Stimulated activated naive B cell treated with anti-CD40 and anti-IgM and Interleukin-4, amounts not matched to agents 10 μg/mL and 1 μg/mL and 100 μg/mL, for 72 hours (primary cell): ENCODE measurements at regions not wholly inside any gene's neighbourhood (a gene's known extent, or its start where the extent isn't known, plus 50 kb on each side); places are given as distances from the start of the nearest gene placed in this dataset.
"Not testable (repeated sequence)": the region's sequence is repeated elsewhere in the genome, so short reads cannot be mapped to it uniquely, and the experiment has no call there.

Source experiments
- ATAC-seq, 2 donors: fragments of 150-1000 bp; cut with Tn5 transposase; replicated peaks; 2 replicates each; pipeline ENCODE4 v1.10.0; 2021; ENCODE audit warnings: moderate library complexity in 1 of 2
- DNase-seq: peaks from one replicate; pipeline ENCODE4 v3.0.0; 2021
- H3K27ac Mint-ChIP-seq: one replicate; pipeline ENCODE4 v1.8.0; 2022; ENCODE audit warnings: mild to moderate bottlenecking, mixed read lengths
- H3K27me3 Mint-ChIP-seq, 2 donors: one replicate each; pipeline ENCODE4 v1.8.0; 2022; ENCODE audit warnings: mixed read lengths in 2 of 2
- H3K36me3 Mint-ChIP-seq, 2 donors: one replicate each; pipeline ENCODE4 v1.8.0; 2022; ENCODE audit warnings: mixed read lengths in 2 of 2, mild to moderate bottlenecking in 1 of 2
- H3K4me1 Mint-ChIP-seq, 2 donors: one replicate each; pipeline ENCODE4 v1.8.0; 2022; ENCODE audit warnings: mixed read lengths in 2 of 2, mild to moderate bottlenecking in 1 of 2
- H3K4me3 Mint-ChIP-seq, 2 donors: one replicate each; pipeline ENCODE4 v1.8.0; 2022; ENCODE audit warnings: mild to moderate bottlenecking in 2 of 2, mixed read lengths in 2 of 2, moderate library complexity in 1 of 2
- H3K9me3 Mint-ChIP-seq, 2 donors: one replicate each; pipeline ENCODE4 v1.8.0; 2022; ENCODE audit warnings: mixed read lengths in 2 of 2, mild to moderate bottlenecking in 1 of 2

- Mint-ChIP-seq H3K9me3 (peaks cover 4 to 11% of the 10 kb centered on the region in 2 donors), H3K4me1 (no peaks in the 10 kb centered on the region), H3K4me3 (no peak overlapping the region), H3K36me3 (no peaks in the 10 kb centered on the region), H3K27me3 (no peaks in the 10 kb centered on the region), H3K27ac (no peak overlapping the region)
- DNase-seq (no peak), ATAC-seq (no peak)
These were observed 1070.7 kb downstream of the UQCRFS1 start for GRCh38 chr19:28142258-28142657.

GRCh38 chr19:28140201-28140600, 1072.8 kb downstream of the UQCRFS1 start:
- no peak overlapping the region for H3K27ac Mint-ChIP-seq
- no peaks in the 10 kb centered on the region for H3K4me1 Mint-ChIP-seq
- peaks cover 8 to 11% of the 10 kb centered on the region in 2 donors for H3K9me3 Mint-ChIP-seq
- ATAC-seq = no peak
- no peak for DNase-seq
- H3K27me3 Mint-ChIP-seq = no peaks in the 10 kb centered on the region
- no peaks in the 10 kb centered on the region for H3K36me3 Mint-ChIP-seq
- H3K4me3 Mint-ChIP-seq = no peak overlapping the region

- no peaks in the 10 kb centered on the region for H3K27me3 Mint-ChIP-seq
- DNase-seq (no peak), ATAC-seq (no peak)
- H3K4me1 Mint-ChIP-seq = no peaks in the 10 kb centered on the region
- H3K9me3 Mint-ChIP-seq = peaks cover 11 to 15% of the 10 kb centered on the region in 2 donors
- no peaks in the 10 kb centered on the region for H3K36me3 Mint-ChIP-seq
- H3K4me3 Mint-ChIP-seq = no peak overlapping the region
- no peak overlapping the region for H3K27ac Mint-ChIP-seq
These were observed 1075.2 kb downstream of the UQCRFS1 start for GRCh38 chr19:28137772-28138171.

GRCh38 chr19:28136796-28137195, 1076.2 kb downstream of the UQCRFS1 start:
- Mint-ChIP-seq H3K4me1 (no peaks in the 10 kb centered on the region), H3K36me3 (no peaks in the 10 kb centered on the region), H3K27me3 (no peaks in the 10 kb centered on the region), H3K27ac (no peak overlapping the region), H3K4me3 (no peak overlapping the region), H3K9me3 (peaks cover 10 to 12% of the 10 kb centered on the region in 2 donors)
- ATAC-seq (no peak), DNase-seq (no peak)

- Mint-ChIP-seq H3K9me3 (peaks cover 7 to 10% of the 10 kb centered on the region in 2 donors), H3K27me3 (no peaks in the 10 kb centered on the region), H3K4me1 (no peaks in the 10 kb centered on the region), H3K27ac (no peak overlapping the region), H3K4me3 (no peak overlapping the region), H3K36me3 (no peaks in the 10 kb centered on the region)
- DNase-seq = no peak
- no peak for ATAC-seq
These were observed 1077.1 kb downstream of the UQCRFS1 start for GRCh38 chr19:28135825-28136224.

GRCh38 chr19:28134311-28134710, 1078.6 kb downstream of the UQCRFS1 start:
- Mint-ChIP-seq H3K9me3 (peaks cover 4 to 8% of the 10 kb centered on the region in 2 donors), H3K36me3 (no peaks in the 10 kb centered on the region), H3K27me3 (no peaks in the 10 kb centered on the region), H3K27ac (no peak overlapping the region), H3K4me3 (no peak overlapping the region), H3K4me1 (no peaks in the 10 kb centered on the region)
- no peak for DNase-seq
- no peak for ATAC-seq

- not testable (repeated sequence) for H3K27me3 Mint-ChIP-seq, H3K9me3 Mint-ChIP-seq, H3K4me1 Mint-ChIP-seq, H3K36me3 Mint-ChIP-seq, DNase-seq, ATAC-seq, H3K27ac Mint-ChIP-seq, H3K4me3 Mint-ChIP-seq
These were observed 1082.1 kb downstream of the UQCRFS1 start for GRCh38 chr19:28130881-28131280.

- Mint-ChIP-seq H3K4me3 (no peak overlapping the region), H3K4me1 (no peaks in the 10 kb centered on the region), H3K36me3 (no peaks in the 10 kb centered on the region), H3K9me3 (peaks cover 3 to 4% of the 10 kb centered on the region in 2 donors), H3K27me3 (no peaks in the 10 kb centered on the region), H3K27ac (no peak overlapping the region)
- ATAC-seq = no peak
- no peak for DNase-seq
These were observed 1082.9 kb downstream of the UQCRFS1 start for GRCh38 chr19:28130066-28130511.

GRCh38 chr19:28128341-28128740, 1084.6 kb downstream of the UQCRFS1 start:
- Mint-ChIP-seq H3K4me3 (no peak overlapping the region), H3K4me1 (no peaks in the 10 kb centered on the region), H3K27ac (no peak overlapping the region), H3K9me3 (peaks cover 5 to 7% of the 10 kb centered on the region in 2 donors), H3K36me3 (no peaks in the 10 kb centered on the region), H3K27me3 (no peaks in the 10 kb centered on the region)
- DNase-seq = no peak
- ATAC-seq = no peak

- no peak for DNase-seq
- H3K27ac Mint-ChIP-seq = no peak overlapping the region
- H3K27me3 Mint-ChIP-seq = no peaks in the 10 kb centered on the region
- no peak overlapping the region for H3K4me3 Mint-ChIP-seq
- H3K4me1 Mint-ChIP-seq = no peaks in the 10 kb centered on the region
- peaks cover 2 to 4% of the 10 kb centered on the region in 2 donors for H3K9me3 Mint-ChIP-seq
- no peaks in the 10 kb centered on the region for H3K36me3 Mint-ChIP-seq
- ATAC-seq = no peak
These were observed 1086.6 kb downstream of the UQCRFS1 start for GRCh38 chr19:28126135-28126898.

GRCh38 chr19:28122734-28123133, 1090.2 kb downstream of the UQCRFS1 start:
- H3K4me1 Mint-ChIP-seq = no peaks in the 10 kb centered on the region
- ATAC-seq = no peak
- no peak for DNase-seq
- no peaks in the 10 kb centered on the region for H3K27me3 Mint-ChIP-seq
- no peaks in the 10 kb centered on the region for H3K36me3 Mint-ChIP-seq
- no peak overlapping the region for H3K27ac Mint-ChIP-seq
- no peak overlapping the region for H3K4me3 Mint-ChIP-seq
- H3K9me3 Mint-ChIP-seq = peaks cover 2 to 4% of the 10 kb centered on the region in 2 donors

GRCh38 chr19:28118235-28118634, 1094.7 kb downstream of the UQCRFS1 start:
- Mint-ChIP-seq H3K4me1 (no peaks in the 10 kb centered on the region), H3K9me3 (peaks cover 9 to 10% of the 10 kb centered on the region in 2 donors), H3K36me3 (no peaks in the 10 kb centered on the region), H3K4me3 (no peak overlapping the region), H3K27me3 (no peaks in the 10 kb centered on the region), H3K27ac (no peak overlapping the region)
- ATAC-seq (no peak), DNase-seq (no peak)

- H3K27me3 Mint-ChIP-seq = no peaks in the 10 kb centered on the region
- H3K4me3 Mint-ChIP-seq = no peak overlapping the region
- no peak for ATAC-seq
- peaks cover 10% of the 10 kb centered on the region in 2 donors for H3K9me3 Mint-ChIP-seq
- DNase-seq = no peak
- H3K27ac Mint-ChIP-seq = no peak overlapping the region
- no peaks in the 10 kb centered on the region for H3K4me1 Mint-ChIP-seq
- no peaks in the 10 kb centered on the region for H3K36me3 Mint-ChIP-seq
These were observed 1095.8 kb downstream of the UQCRFS1 start for GRCh38 chr19:28117143-28117542.

GRCh38 chr19:28116379-28116778, 1096.6 kb downstream of the UQCRFS1 start:
- not testable (repeated sequence) for H3K4me3 Mint-ChIP-seq, H3K36me3 Mint-ChIP-seq, H3K27me3 Mint-ChIP-seq, DNase-seq, ATAC-seq, H3K27ac Mint-ChIP-seq, H3K4me1 Mint-ChIP-seq
- peaks cover 10 to 14% of the 10 kb centered on the region in 2 donors for H3K9me3 Mint-ChIP-seq

- no peak for ATAC-seq
These were observed 1109.0 kb downstream of the UQCRFS1 start for GRCh38 chr19:28103921-28104320.

More at GRCh38 chr19:28103921-28104320, 1109.0 kb downstream of the UQCRFS1 start:
- H3K27me3 Mint-ChIP-seq = no peaks in the 10 kb centered on the region
- no peaks in the 10 kb centered on the region for H3K4me1 Mint-ChIP-seq
- H3K4me3 Mint-ChIP-seq = no peak overlapping the region
- H3K27ac Mint-ChIP-seq = no peak overlapping the region
- DNase-seq = no peak
- H3K9me3 Mint-ChIP-seq = no peaks in the 10 kb centered on the region
- H3K36me3 Mint-ChIP-seq = no peaks in the 10 kb centered on the region
